ENCODE measurements at regions not wholly inside any gene's neighbourhood (a gene's known extent, or its start where the extent isn't known, plus 50 kb on each side); places are given as distances from the start of the nearest gene placed in this dataset.
"Not testable (repeated sequence)": the region's sequence is repeated elsewhere in the genome, so short reads cannot be mapped to it uniquely, and the experiment has no call there.

DNA sequence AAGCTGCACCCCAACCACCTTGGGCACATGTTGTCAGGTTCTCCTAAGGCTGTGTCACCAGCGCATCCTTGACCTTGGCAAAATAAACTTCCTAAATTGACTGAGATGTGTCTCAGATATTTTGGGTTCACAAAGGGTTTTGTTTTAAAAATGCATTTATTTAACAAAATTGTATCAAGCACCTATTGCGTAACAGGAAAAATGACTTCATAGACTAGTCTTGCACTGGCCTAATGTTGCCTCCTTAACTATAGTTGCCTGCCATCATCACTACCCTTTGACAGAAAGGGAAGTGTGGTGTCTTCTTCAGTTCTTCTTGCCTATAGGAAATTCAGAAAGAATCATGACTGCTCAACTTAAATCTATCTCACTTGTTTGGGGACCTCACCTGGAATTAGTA, 374.2 kb downstream of the SH2D1A start:
- DNase-seq: no peak

DNA sequence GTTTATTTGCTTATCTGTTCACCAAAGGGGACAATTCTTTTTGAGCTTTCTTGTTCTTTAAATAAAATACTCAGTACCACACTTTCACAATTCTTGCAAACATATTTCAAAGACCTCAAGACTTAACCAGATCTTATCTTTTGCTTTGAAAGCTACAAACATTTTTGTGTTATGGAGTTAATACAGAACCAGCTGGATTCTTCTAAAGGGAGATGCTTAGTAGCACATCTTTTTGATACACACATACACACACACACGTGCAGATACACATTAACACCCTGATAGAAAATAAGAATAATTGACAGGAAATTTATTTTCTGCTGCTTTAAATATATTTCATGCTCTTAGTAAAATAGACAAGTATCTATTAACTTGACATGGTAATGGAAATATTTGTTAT, 379.1 kb downstream of the SH2D1A start:
- no peak for DNase-seq

DNA sequence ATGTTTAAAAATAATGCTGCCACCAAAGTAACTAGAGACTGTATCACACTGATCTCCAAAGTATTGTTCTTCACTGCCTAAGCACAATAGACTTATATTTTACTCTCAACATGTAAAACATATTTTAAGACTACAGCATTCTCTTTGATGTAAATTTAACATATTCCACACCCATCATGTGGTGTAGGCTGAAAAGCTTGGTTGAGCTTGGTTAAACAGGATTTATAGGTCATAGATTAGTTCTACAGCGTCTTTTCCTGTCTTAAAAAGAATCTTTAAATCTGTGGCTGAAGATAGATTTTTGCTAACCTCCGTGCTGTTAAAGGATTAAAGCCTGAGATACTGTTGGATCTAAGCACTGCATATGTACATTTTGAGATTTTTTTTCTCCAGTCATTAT, 379.9 kb downstream of the SH2D1A start:
- no peak for DNase-seq

DNA sequence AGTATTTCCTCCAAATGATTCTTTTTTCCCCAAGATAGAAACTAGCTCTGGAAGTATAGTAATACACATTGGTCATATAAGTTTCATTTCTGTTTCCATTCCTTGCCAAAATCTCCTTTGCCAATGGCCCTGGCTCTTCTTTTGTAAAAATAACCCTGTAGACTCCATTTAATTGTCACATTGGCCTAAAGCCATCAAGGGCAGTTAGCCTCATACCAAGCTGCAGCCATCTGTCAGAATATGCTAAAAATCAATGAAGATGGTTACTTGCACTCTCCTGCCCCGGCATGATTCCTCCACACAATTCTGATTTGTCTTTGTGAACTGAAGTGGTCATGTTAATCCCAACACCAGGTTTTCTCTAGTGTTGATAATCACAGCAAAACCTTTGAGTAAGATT, 380.5 kb downstream of the SH2D1A start:
- no peak for DNase-seq

DNA sequence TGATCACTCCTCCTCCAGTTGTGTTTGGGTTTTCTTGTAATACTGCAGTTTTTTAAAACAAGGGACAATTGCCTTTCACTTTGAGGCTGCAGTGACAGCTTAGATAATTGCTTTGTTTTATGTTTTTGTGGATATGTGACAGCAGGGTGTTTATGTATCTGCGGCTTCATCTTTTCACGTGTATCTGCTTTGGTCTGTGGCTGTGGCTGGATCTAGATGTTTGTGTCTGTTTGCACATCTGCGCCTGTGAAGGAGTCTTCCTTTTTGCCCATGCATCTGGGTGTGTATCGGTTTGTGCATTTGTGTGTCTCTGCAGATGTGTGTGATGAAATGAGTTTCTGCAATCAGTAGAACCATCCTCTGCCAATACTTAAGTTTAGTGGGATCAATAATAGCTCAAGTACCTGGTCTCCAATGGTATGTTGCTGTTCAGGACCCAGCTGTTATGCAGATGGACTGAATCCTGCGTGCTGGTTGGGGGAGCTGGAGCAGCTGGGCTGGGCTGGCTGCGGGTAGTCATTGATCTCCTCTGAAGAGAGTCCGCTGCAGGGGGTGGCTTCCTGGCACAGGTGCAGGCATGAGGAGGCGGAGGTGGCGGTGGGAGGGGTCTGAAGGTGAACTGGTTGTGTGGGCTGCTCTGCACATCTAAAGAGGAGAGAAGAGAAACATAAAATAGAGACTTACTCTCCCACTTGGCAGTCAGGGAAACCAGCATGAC, 390.3 kb downstream of the SH2D1A start:
- DNase-seq: peak; percentile 33

DNA sequence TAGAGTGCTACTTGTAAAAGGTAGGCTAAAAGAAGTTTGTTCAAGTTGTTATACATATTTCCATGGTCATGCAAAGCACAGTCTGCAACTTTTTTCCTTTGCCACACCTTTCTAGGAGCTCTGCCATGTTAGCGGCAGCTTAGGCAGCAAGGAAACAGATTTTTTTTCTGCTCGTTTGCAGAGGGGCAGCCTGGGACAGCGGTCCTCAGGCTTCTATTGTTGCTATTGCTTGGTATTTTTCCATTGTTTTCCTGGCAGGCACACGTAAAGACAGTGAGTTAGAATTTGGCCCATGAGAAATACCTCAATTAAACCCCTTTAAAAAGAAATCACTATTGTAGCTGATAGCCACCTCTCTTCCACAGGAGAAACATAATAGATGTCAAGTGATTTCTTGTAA, 391.4 kb downstream of the SH2D1A start:
- DNase-seq: no peak

DNA sequence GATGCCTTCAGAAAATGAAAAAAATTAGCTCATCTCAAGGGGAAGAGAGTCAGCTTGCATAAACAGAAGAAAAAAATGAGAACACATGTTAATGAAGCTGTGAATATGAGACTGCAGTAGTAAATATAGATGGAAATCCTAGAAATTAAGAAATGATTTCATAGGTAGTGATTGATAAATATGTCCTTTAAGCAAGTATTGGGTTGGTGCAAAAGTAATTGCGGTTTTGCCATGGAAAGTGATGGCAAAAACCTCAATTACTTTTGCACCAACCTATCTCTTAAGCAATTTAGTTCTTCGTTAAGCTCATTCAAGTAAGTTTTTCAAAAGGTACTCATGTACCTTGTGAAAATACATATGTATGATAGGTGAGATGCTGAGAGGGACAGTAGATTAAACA, 400.9 kb downstream of the SH2D1A start:
- no peak for DNase-seq

DNA sequence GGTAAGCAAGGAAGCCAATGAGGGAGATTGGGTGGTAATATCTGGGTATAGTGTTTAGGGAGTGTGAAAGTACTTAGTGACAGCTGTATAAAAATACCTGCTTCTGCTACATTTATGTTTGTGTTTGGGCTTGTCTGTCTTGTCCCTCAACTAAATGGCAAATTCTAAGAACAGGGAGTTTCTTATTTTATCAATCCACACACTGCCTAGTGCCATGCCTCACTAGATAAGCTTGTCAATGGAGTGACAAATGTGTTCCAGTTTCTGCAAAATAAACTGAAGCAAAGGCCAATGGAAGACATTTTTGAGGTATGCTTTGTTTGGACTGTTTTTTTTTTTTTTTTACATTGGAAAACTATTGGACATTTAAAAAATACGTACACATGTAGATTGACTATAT, 418.0 kb downstream of the SH2D1A start:
- no peak for DNase-seq

DNA sequence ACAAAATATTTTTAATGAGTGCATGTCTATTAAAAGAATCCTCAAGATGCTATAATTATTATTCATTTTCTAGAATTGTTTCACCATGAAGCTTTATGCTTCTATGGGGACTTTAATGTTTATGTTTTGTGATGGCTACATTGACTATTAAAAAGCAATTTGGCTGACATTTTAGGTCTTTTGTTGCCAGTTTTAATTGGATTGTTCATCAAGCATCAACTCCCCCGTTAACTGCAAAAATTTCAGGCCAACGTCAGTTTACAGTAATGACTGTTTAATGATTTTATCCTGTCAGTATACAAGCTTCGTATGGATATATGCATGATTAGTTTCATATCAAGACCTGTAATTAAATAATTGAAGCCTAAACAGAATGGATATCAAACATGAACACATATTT, 422.8 kb downstream of the SH2D1A start:
- DNase-seq: no peak

DNA sequence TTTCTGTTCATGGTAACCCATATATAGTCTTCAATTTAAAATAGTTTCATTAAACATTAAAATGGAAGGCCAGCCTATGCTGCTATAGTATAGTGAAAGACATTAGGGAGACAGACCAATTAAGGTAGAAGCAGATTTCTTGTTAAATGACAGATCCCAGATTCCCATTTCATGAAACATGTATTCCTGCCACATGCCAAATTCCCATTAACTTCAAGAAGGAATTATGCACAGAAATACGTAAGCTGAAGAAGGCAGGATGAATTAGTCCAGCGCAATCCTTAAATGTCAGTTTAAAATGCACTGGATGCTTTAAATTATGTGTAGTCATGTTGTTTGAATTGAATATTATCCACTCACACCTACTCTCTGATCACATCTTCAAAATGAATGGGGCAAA, 424.9 kb downstream of the SH2D1A start:
- DNase-seq: no peak

DNA sequence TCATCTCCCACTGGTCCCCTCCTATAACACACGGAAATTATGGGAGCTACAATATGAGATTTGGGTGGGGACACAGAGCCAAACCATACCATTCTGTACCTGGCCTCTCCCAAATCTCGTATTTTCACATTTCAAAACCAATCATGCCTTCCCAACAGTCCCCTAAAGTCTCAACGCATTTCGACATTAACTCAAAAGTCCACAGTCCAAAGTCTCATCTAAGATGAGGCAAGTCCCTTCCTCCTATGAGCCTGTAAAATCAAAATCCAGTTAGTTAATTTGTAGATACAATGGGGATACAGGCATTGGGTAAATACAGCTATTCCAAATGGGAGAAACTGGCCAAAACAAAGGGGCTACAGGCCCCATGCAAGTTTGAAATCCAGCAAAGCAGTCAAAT, 441.9 kb downstream of the SH2D1A start:
- not testable (repeated sequence) for DNase-seq

DNA sequence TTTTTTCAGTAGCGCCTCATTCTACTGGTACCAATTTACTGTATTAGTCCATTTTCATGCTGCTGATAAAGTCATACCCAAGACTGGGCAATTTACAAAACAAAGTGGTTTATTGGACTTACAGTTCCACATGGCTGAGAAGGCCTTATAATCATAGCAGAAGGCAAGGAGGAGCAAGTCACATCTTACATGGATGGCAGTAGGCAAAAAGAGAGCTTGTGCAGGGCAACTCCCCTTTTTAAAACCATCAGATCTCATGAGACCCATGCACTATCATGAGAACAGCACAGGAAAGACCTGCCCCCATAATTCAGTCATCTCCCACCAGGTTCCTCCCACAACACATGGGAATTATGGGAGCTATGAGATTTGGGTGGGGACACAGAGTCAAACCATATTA, 443.5 kb downstream of the SH2D1A start:
- DNase-seq: not testable (repeated sequence)

DNA sequence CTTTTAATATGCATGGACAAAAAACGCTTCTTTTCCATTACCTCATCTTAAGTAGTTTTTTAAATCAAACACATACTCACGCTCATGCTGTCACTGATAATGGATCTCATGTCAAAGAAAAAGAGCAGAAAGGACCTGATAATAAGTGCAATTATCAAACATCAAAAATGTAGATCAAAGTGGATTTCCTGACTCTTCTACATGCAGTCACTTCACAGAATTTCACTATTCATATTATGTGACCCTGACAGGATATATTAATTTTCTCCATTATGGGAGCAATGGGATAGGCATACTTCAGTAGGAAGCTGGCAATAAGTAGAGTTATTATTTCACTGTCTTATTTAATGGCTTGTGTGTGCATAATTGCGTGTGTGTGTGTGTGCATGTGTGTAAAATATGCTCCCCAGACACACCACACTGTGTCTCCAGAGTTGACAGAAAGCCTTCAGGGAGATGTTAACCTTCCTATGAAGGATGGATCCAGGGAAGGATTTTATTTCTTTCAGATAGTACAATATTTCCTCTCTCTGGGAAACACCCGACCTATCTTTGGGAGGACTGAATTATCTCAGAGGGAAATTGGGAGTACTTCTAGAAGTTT, 445.2 kb downstream of the SH2D1A start:
- DNase-seq: no peak

DNA sequence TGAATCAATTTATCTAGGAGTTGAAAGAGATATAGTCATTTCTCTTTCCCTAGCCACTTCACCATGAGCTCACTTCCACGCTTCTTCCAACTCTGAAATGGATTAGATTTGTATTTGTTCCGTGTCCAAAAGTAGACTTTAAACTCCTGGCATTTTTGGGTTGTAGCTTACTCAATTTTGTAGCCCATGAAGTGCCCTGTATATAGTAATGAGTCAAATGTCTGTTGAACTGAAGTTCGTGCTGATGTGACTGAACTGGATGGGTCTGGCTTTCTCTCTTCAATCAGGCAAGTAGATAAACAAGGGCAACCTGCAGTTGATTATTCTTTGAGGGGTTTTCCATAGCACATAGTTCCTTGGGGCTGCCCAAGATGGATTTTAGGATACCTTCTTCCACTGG, 450.6 kb downstream of the SH2D1A start:
- no peak for DNase-seq

DNA sequence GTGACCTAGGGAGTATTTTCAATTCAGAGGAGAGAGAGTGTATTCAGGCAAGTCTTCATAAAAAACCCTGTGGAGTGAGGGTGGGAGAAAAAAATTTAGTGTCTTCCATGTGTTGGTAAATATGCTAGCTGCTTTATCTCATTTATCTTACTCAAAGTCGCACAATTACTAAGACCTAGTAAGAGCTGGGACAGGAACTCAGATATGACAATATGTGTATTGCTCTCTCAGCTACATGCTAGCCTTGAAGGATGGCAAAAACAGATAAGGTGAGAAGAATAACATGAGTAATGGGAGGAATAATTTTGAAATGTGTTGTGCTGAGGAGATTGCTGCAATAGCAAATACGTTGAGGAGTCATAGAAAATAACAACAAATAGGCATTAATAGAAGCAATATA, 458.6 kb downstream of the SH2D1A start:
- no peak for DNase-seq

DNA sequence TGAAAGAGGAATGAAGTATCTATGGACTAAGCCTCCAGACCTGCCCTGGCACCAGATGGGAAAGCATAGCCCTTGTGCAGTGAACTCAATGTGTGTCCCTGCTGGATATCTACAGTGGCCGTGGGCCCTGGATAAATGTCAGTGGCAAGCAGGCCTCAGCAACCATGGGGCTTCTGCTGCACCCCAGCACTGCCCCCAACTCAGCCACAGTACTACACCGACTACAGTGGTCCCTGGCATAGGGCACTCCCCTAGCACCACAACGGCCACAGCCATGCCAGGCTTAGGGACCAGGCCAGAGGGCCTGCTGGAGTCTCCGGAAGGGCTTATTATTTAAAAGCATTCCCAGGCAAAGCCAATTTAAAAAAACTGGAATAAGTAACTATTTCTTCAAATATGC, 459.1 kb downstream of the SH2D1A start:
- DNase-seq: no peak

DNA sequence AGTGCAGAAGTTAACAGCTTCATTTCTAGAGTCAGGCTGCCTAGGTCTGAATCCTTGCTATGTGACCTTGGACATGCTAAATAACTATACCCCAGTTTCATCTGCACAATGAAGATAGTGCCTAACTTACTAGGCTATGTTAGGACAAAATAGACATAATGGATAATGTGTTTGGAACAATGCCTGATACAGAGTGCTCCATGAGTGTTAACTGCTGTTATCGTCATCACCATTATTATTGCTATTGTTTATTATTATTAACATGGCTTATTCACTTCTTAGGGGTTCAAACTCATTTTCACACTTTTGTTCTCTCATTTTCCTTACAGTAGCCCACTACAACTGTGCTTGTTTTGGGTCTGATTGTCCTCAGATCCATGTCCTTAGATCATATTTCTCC, 467.7 kb downstream of the SH2D1A start:
- no peak for DNase-seq

DNA sequence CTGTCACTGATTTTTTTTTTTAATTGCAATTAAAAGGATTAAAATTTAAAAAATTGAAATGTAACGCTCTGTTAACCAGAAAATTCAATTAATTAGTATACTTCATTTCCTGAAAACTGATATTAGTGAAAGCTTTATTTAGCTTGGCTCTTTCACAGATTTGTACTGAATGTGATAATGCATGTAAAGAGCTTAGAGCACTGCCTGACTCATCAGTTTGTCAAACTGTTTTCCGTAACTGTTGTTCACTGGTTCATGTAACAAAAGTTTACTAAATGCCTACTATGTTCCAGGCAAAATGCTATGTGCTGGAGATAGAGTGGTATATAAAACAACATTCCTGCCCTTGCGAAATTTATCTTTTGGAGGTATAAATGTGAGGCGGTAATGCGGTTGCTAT, 471.7 kb downstream of the SH2D1A start:
- no peak for DNase-seq

DNA sequence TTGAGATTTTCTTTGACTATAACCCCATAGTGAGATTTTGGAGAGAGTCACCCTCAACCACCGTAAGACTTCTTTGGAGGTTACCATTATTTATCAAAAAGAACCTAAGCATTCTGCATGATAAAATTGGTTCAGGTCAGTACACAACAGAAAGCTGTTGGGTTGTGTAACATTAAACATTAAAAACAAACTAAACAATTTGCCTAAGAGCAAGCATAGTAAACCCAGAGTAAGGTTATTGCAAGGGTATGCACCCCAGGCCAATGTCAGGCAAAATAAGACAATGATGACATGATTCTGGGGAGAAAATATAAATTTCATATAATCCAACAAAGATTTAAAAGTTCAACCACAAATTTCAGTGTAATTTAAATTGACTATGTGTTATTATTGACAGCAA, 472.4 kb downstream of the SH2D1A start:
- DNase-seq: no peak

DNA sequence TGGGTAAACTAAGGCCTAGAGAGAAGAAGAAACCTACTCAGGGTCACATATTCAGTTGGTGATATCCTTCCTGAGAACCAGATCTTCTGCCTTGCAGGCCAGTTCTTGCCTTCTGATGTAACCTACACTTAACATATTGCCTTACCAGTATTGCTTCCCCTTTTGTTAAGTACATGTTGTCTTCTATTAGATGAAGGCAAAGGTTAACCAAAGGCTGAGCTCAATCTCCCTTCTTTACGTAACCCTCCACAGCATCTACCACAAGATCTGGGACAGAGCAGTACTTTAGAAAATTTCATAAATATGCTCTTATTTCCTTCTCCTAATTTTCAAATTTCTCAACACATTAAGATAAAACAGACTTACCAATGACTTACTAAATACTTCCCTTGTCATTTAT, 474.4 kb downstream of the SH2D1A start:
- DNase-seq: no peak

DNA sequence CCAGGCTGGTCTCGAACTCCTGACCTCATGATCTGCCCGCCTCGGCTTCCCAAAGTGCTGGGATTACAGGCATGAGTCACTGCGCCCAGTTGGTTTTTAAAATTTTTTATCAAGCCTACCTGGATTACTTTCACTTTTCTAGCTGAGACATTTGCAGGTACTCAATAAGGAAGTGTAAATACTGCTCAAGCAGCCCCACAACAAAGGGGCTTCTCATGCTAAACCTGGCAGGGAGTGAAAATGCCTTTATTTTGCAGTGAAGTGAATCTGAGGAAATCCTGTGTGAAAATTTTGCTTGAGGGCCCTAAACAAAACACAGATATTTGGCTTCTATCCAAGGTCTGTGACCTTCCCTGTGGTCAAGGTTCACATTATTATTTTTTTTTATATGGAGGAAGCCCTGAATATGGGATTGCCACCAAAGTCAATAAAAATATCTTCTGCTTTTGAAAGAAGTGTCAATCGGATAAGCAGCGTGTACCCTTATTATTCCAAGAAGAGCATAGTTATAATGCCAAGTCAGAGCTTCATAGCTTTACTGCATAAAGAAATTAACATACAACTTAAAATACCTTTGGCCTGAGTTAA, 481.0 kb downstream of the SH2D1A start:
- no peak for DNase-seq

DNA sequence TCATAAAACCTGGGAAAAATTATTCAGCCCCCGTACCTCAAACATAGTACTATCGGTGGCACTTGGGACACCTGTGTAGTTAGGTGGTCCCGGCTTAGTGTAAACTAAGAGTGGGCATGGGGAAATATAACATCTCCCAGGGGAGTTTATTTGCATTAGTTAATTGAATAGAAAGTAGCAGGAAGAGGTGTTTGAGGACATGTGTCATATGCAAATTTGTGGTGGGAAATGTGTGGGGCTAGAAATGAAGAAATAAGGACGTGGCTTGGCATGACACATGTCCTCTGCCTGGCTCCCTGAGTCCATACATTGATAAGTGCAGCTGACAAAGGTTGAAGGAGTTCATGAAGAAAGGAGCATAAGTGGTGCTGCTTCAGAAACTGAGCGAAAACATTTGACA, 483.6 kb downstream of the SH2D1A start:
- no peak for DNase-seq

DNA sequence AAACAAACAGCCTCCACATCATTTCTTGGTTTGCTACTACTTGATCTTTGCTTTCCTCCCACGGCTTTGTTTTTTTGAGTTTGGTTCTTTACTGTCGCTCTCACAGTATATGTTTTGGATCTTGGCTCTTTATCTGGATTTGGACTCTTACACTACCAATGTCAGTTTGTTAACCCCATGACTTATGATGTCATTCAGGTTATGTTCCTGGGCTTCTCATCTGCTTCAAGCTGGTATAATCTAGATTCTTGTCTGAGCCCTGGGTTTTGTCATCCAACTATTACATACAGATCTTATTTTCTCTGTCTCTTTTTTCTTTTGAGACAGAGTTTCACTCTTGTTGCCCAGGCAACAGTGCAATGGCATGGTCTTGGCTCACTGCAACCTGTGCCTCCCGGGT, 482.9 kb upstream of the TEX13C start:
- DNase-seq: no peak

DNA sequence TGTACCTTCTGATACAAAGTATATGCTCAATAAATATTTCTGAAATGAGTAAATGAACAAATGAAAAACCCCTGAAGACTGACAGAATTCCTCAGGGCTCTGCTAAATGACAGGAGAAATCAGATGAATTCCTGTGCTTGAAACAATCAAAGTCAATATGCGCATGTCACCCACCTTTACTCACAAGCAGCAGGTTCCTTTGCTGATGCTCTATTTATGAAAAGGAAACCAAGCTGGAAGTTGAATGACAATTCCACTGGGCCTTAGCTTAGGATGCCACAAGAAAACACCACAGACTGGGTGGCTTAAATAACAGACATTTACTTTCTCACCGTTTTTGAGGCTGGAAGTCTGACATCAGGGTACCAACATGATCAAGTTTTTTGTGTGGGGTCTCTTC, 477.5 kb upstream of the TEX13C start:
- DNase-seq: no peak

DNA sequence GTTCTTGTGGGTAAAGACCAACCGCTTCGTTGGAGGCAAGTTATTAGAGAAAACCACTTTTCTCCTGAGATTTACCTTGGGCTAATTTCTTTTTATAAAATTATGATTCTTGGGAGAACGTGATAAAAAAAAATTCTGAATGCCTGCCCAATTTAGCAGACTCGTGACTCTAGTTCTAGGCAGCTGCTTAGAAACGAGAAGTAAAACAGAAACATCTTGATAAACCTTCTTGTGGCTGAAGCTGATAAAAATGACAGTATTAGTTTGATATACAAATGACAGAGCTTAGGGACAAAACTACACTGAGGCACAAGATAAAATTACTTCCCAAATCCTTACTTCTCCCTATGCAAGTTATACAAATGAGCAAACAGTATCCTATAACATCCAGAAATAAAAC, 458.9 kb upstream of the TEX13C start:
- DNase-seq: no peak

All from activated naive CD4-positive, alpha-beta T cell treated with Interleukin-2 at 50 U/mL for 16 hours (primary cell).